ENCODE measurements at regions not wholly inside any gene's neighbourhood (a gene's known extent, or its start where the extent isn't known, plus 50 kb on each side); places are given as distances from the start of the nearest gene placed in this dataset.

DNA sequence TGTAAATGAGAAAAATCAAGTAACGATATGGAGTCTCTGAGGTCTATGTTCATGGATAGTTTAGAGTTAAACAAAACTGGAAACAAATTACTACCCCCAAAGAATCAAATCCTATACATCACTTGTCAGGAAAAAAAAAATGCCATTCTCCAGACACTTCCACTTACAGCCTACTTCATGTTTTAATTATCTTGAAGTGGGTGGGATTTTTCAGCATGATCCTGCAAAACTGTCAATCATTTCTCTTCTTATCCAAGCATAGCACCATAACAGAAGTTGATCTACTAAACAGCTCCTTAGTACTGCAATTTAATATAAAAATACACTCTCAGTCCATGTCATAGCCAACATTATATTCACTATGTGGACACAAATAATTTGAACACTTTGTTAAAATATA is 833.9 kb downstream of the TUSC7 start:
- TF ChIP-seq, protein P1, sequence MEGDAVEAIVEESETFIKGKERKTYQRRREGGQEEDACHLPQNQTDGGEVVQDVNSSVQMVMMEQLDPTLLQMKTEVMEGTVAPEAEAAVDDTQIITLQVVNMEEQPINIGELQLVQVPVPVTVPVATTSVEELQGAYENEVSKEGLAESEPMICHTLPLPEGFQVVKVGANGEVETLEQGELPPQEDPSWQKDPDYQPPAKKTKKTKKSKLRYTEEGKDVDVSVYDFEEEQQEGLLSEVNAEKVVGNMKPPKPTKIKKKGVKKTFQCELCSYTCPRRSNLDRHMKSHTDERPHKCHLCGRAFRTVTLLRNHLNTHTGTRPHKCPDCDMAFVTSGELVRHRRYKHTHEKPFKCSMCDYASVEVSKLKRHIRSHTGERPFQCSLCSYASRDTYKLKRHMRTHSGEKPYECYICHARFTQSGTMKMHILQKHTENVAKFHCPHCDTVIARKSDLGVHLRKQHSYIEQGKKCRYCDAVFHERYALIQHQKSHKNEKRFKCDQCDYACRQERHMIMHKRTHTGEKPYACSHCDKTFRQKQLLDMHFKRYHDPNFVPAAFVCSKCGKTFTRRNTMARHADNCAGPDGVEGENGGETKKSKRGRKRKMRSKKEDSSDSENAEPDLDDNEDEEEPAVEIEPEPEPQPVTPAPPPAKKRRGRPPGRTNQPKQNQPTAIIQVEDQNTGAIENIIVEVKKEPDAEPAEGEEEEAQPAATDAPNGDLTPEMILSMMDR (IDR thresholded peaks at IDR 0.05), result no peak

DNA sequence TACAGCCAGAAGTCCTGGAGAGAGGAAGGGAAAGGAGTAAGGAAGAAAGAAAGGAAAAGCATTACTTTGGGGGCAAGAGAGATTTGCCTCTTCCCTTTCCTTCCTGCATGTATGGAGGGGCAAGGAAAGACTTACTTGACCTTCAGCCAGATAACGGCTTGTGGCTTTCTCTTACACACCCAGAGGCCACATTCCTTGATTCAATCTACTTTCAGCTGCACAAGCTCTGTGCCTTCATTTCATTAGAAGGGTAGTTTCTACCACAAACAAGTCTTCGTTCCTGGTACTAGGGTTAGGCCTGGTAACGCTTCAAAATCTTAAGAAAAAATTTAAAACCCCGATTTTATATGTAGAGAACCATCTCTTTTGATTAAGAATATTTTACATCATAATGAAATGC is 835.9 kb downstream of the TUSC7 start:
- TF ChIP-seq, protein P1 (IDR thresholded peaks at IDR 0.05), result no peak

DNA sequence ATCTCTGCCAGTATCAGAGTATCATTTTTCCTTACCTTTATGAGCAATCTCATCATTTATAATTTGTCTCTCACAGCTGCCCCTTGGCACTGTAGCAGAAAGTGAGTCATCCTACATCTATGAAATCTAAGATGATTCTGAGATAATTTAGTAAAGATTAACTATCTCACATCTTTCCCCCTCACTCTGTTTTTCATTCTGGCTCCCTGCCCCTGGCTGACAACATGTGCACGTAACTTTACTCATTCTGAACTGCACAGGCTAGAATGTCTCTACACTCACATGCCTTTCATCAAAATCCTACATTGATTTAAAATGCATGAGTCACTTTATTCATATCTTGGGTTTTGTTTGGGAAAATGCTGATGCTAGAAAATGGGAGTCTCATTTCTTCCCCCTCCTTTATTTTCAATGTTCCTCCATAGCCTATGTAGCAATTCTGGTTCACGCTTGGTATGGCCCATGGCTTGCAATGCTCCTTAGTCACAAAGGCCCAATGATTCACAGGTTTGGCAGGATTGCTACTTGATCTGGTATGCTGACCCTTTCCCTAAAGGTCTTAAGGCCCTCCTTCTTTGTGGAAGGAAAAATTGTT is 838.5 kb downstream of the TUSC7 start:
- TF ChIP-seq, protein P1 (IDR thresholded peaks at IDR 0.05), result no peak

DNA sequence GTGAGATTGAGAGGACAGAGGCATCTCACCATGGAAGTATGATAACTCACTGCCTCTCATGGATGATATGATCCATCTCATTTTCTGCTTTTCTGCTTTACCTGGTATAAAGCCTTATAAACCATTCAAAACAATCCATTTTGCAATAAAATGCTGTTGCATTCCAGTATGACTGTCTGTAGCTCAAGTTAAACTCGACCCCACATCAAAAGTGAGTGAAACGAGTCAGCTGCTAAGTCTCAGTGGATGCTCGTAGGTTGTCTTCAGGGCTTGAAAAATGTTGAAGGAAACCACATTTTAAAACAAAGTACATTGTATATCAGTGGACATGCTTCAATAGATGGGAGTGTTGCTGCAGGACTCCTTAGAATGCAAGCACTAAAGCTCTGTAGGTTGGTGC is 839.0 kb downstream of the TUSC7 start:
- TF ChIP-seq, protein P1 (IDR thresholded peaks at IDR 0.05), result no peak

DNA sequence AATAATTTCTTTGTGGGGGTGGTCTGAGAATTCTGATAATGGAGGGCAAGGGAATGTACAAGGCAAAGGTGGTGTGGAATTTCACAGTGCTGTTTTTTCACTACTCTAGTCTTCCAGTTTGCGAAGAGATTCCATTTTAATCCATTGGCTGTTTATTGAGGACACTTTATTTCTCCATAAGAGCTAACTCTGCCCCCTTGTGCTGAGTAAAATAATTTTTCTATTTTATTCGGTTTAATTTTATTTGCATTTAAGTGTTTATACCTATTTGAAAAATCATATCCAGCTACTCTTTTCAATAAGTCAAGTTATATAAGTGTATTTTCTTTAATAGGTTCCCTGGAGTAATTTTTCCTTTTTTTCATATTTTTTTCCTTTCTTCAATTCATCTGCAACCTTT is 840.1 kb downstream of the TUSC7 start:
- TF ChIP-seq, protein P1 (IDR thresholded peaks at IDR 0.05), result peak; percentile 47

DNA sequence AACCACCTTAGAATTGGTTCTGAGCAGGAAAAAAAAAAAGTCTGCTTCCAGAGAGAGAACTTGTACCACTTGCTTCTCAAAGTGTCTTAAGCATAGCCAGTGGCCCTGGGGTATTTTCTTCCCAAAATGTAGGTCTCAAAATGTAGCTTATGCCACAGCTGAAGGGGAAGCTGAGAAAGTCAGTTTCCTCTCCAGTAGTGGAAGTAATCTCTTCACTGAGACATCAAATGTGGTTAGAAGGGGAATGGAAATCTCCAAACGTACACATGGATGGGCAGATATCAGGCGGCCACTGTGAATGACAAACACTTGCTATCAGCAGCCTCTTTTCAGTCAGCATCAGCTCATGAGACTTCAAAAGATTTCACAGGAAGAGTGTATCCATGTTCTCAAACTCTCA is 841.2 kb downstream of the TUSC7 start:
- TF ChIP-seq, protein P1 (IDR thresholded peaks at IDR 0.05), result no peak

DNA sequence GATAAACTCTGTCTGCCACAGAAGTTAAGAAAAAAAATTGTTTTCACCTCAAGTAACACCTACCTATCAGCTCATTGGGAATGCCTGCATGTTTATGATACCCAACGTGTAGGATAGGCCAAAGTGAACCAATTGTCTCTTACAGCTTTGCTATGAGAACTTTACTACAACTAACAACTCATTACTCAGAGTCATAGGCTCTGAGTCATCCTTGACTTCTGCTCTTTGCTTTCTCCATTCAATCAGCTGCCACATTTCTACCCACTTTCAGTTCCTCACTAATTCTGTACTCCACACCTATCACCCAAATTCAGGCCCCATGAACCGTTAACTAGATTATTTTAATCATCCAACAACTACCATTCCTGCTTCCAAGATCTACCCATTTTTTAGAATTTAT is 843.9 kb downstream of the TUSC7 start:
- TF ChIP-seq, protein P1 (IDR thresholded peaks at IDR 0.05), result no peak

All from LNCAP (cell line).